Gastrocnemius medialis (tissue), 4 donors: ENCODE measurements at regions not wholly inside any gene's neighbourhood (a gene's known extent, or its start where the extent isn't known, plus 50 kb on each side); places are given as distances from the start of the nearest gene placed in this dataset.

Source experiments
- POLR2A ChIP-seq, 2 donors: fragments of 450-650 bp; IDR thresholded peaks; one replicate each; pipeline ENCODE4 v1.6.1; 2017; ENCODE audit warnings: antibody characterized with exemption in 2 of 2, mild to moderate bottlenecking in 2 of 2, moderate library complexity in 2 of 2
- TF ChIP-seq, protein P1 (sequence below), 5 experiments: fragments of 450-650 bp in 3 of 5; fragments of 200-600 bp in 2 of 5; sonication (generic) in 2 of 5; IDR thresholded peaks in 4 of 5; conservative IDR thresholded peaks in 1 of 5; 1 replicate in 4 of 5; 2 replicates in 1 of 5; pipeline ENCODE4 v1.5.1; 2016 to 2019; ENCODE audit warnings: antibody characterized with exemption in 5 of 5, mild to moderate bottlenecking in 3 of 5, moderate library complexity in 3 of 5

DNA sequence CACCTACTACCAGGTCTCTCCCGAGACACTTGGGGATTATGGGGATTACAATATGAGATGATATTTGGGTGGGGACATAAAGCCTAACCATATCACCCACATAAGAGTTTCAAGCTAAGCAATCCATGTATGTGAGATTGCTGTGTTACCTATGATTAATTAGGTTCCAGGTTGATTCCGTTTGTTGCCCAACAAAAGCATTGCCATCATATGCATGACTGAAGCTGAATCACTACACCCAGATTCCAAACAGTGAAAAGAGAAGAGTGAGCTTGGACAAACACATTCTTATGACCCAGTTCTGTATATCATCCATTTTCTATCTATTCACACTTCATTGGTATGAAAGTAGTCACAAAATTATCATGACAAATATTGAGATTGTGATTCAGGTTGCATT, 952.5 kb upstream of the MAN1A1 start:
- TF ChIP-seq, protein P1, sequence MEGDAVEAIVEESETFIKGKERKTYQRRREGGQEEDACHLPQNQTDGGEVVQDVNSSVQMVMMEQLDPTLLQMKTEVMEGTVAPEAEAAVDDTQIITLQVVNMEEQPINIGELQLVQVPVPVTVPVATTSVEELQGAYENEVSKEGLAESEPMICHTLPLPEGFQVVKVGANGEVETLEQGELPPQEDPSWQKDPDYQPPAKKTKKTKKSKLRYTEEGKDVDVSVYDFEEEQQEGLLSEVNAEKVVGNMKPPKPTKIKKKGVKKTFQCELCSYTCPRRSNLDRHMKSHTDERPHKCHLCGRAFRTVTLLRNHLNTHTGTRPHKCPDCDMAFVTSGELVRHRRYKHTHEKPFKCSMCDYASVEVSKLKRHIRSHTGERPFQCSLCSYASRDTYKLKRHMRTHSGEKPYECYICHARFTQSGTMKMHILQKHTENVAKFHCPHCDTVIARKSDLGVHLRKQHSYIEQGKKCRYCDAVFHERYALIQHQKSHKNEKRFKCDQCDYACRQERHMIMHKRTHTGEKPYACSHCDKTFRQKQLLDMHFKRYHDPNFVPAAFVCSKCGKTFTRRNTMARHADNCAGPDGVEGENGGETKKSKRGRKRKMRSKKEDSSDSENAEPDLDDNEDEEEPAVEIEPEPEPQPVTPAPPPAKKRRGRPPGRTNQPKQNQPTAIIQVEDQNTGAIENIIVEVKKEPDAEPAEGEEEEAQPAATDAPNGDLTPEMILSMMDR (IDR thresholded peaks at IDR 0.05 in 4 of 5, conservative IDR thresholded peaks at IDR 0.05 in 1 of 5) = no peak
- no peak for TF ChIP-seq POLR2A (IDR thresholded peaks at IDR 0.05)
